HCT116 (cell line): ENCODE measurements at regions not wholly inside any gene's neighbourhood (a gene's known extent, or its start where the extent isn't known, plus 50 kb on each side); places are given as distances from the start of the nearest gene placed in this dataset.

Experiments
- ATAC-seq: fragments of 200-7000 bp; cut with Tn5 transposase; 2 replicates; pipeline ENCODE4 v1.9.1; 2020; ENCODE audit warnings: mild to moderate bottlenecking, moderate library complexity
- BruUV-seq: library from RNA; stranded (reverse); fragments of 400-500 nt; replicated peaks from 2 replicates; lab custom pipeline; 2021; lab: Mats Ljungman, UMichigan
- CTCF ChIA-PET: fragments of 300-600 bp; sonication (Branson Sonifier 250); formaldehyde crosslinking; loops from one replicate; lab custom pipeline; 2021; ENCODE audit warnings: antibody characterized with exemption; lab: Charles Lee
- POLR2A ChIA-PET: fragments of 300-600, 350-600 bp; sonication (Branson Sonifier 250); formaldehyde crosslinking; loops from one replicate; lab custom pipeline; 2021; ENCODE audit warnings: antibody characterized with exemption; lab: Charles Lee
- RAD21 ChIA-PET, 2 experiments: fragments of 300-600 bp; sonication (Branson Sonifier 250); formaldehyde crosslinking; loops; one replicate each; lab custom pipeline; 2023; ENCODE audit warnings: low total read pairs in 2 of 2; ENCODE audit not compliant: uncharacterized antibody in 2 of 2, unreplicated experiment in 2 of 2, low non-redundant PET in 1 of 2; lab: Charles Lee
- DNase-seq: peaks from one replicate; pipeline ENCODE4 v3.0.0-alpha.2; 2010; ENCODE audit warnings: low read depth, low spot score
- H2AFZ ChIP-seq: fragments of 200-600 bp; shearing (Covaris generic), sonication (generic); 2 replicates; pipeline ENCODE4 v1.6.1; 2017; ENCODE audit warnings: low read depth, mixed run types, mixed read lengths, antibody characterized with exemption, low read length; ENCODE audit not compliant: poor library complexity, severe bottlenecking
- H3K27ac ChIP-seq: 2 replicates; pipeline ENCODE4 v1.5.1; 2012; ENCODE audit warnings: low read depth, low read length
- H3K27me3 ChIP-seq: fragments of 200-600 bp; sonication (generic); 2 replicates; pipeline ENCODE4 v1.6.1; 2016; ENCODE audit warnings: mixed run types, low read length, mixed read lengths; ENCODE audit not compliant: insufficient read depth
- H3K36me3 ChIP-seq, 2 experiments: fragments of 200-500 bp in 1 of 2; fragments of 200-600 bp in 1 of 2; sonication (Bioruptor generic) in 1 of 2; sonication (generic) in 1 of 2; 2 replicates each; pipeline versions ENCODE4 v1.5.1 to v1.6.1; 2014 to 2016; ENCODE audit warnings: low read length in 2 of 2, inconsistent platforms in 1 of 2, mixed read lengths in 1 of 2, mixed run types in 1 of 2; ENCODE audit not compliant: insufficient read depth in 2 of 2, control insufficient read depth in 1 of 2
- H3K4me1 ChIP-seq, 2 experiments: fragments of 200-600 bp in 1 of 2; sonication (generic) in 1 of 2; 2 replicates each; pipeline versions ENCODE4 v1.5.1 to v1.6.1; 2012 to 2017; ENCODE audit warnings: low read length in 2 of 2, inconsistent platforms in 1 of 2, mild to moderate bottlenecking in 1 of 2, mixed read lengths in 1 of 2, mixed run types in 1 of 2, moderate library complexity in 1 of 2; ENCODE audit not compliant: insufficient read depth in 2 of 2, control insufficient read depth in 1 of 2
- H3K4me2 ChIP-seq: fragments of 200-600 bp; sonication (generic); 2 replicates; pipeline ENCODE4 v1.6.1; 2017; ENCODE audit warnings: mixed run types, low read length, mixed read lengths
- H3K4me3 ChIP-seq, 2 experiments: fragments of 200-600 bp in 1 of 2; sonication (generic) in 1 of 2; replicated peaks in 1 of 2; 2 replicates each; pipeline ENCODE4 v1.5.1; 2011 to 2016; ENCODE audit warnings: low read length in 2 of 2, control low read depth in 1 of 2, low read depth in 1 of 2, mild to moderate bottlenecking in 1 of 2, mixed read lengths in 1 of 2, mixed run types in 1 of 2
- H3K79me2 ChIP-seq: fragments of 200-600 bp; sonication (generic); 2 replicates; pipeline ENCODE4 v1.6.1; 2017; ENCODE audit warnings: mild to moderate bottlenecking, mixed run types, low read length, moderate library complexity, mixed read lengths; ENCODE audit not compliant: insufficient read depth
- H3K9ac ChIP-seq: fragments of 200-600 bp; sonication (generic); 2 replicates; pipeline ENCODE4 v1.6.1; 2016; ENCODE audit warnings: low read length, mixed read lengths
- H3K9me2 ChIP-seq: fragments of 200-600 bp; sonication (generic), shearing (Covaris generic); 2 replicates; pipeline ENCODE4 v1.6.1; 2017; ENCODE audit warnings: mixed run types, mild to moderate bottlenecking, moderate library complexity; ENCODE audit not compliant: insufficient read depth
- H3K9me3 ChIP-seq, 2 experiments: fragments of 200-500 bp in 1 of 2; fragments of 200-600 bp in 1 of 2; sonication (Bioruptor generic) in 1 of 2; sonication (generic) in 1 of 2; 2 replicates each; pipeline ENCODE4 v1.6.1; 2014 to 2017; ENCODE audit warnings: low read length in 2 of 2, mixed read lengths in 2 of 2, inconsistent platforms in 1 of 2, low read depth in 1 of 2, mild to moderate bottlenecking in 1 of 2, mixed run types in 1 of 2, moderate library complexity in 1 of 2; ENCODE audit not compliant: control insufficient read depth in 1 of 2, insufficient read depth in 1 of 2
- H4K20me1 ChIP-seq: fragments of 200-600 bp; sonication (generic), shearing (Covaris generic); 2 replicates; pipeline ENCODE4 v1.6.1; 2017; ENCODE audit warnings: mixed run types, mild to moderate bottlenecking, moderate library complexity; ENCODE audit not compliant: insufficient read depth
- CEBPB ChIP-seq: IDR thresholded peaks from 2 replicates; pipeline ENCODE4 v1.6.1; 2012; ENCODE audit warnings: low read depth
- ELF1 ChIP-seq: IDR thresholded peaks from 2 replicates; pipeline ENCODE4 v1.6.1; 2012; ENCODE audit warnings: low read depth, borderline replicate concordance
- EZH2 ChIP-seq: fragments of 200-600 bp; sonication (generic); IDR thresholded peaks from 2 replicates; pipeline ENCODE4 v1.6.1; 2017; ENCODE audit warnings: antibody characterized with exemption, mixed run types
- MAX ChIP-seq: IDR thresholded peaks from 2 replicates; pipeline ENCODE4 v1.6.1; 2012
- POLR2AphosphoS5 ChIP-seq: IDR thresholded peaks from 2 replicates; pipeline ENCODE4 v1.6.1; 2011; ENCODE audit warnings: mild to moderate bottlenecking, low read depth, low read length, moderate library complexity
- RAD21 ChIP-seq: IDR thresholded peaks from 2 replicates; pipeline ENCODE4 v1.6.1; 2012; ENCODE audit warnings: low read depth, mild to moderate bottlenecking
- REST ChIP-seq: IDR thresholded peaks from 2 replicates; pipeline ENCODE4 v1.6.1; 2012; ENCODE audit warnings: low read depth
- SIN3A ChIP-seq: IDR thresholded peaks from 2 replicates; pipeline ENCODE4 v1.6.1; 2012; ENCODE audit warnings: low read depth
- SRF ChIP-seq: IDR thresholded peaks from 2 replicates; pipeline ENCODE4 v1.6.1; 2012; ENCODE audit warnings: low read depth
- YY1 ChIP-seq: IDR thresholded peaks from 2 replicates; pipeline ENCODE4 v1.6.1; 2011; ENCODE audit warnings: low read length, low read depth, moderate library complexity, mild to moderate bottlenecking; ENCODE audit not compliant: insufficient replicate concordance; ENCODE audit errors: extremely low read depth
- ZBTB33 ChIP-seq: IDR thresholded peaks from 2 replicates; pipeline ENCODE4 v1.6.1; 2011; ENCODE audit warnings: mild to moderate bottlenecking, low read length, moderate library complexity; ENCODE audit not compliant: insufficient replicate concordance; ENCODE audit errors: extremely low read depth
- ZFX ChIP-seq: fragments of 450-650 bp; IDR thresholded peaks from 2 replicates; pipeline ENCODE4 v1.6.1; 2017
- ZNF274 ChIP-seq: fragments of 200-500 bp; sonication (Bioruptor generic); IDR thresholded peaks from 2 replicates; pipeline ENCODE4 v1.6.1; 2014; ENCODE audit warnings: mild to moderate bottlenecking, low read depth, low read length, inconsistent platforms
- intact Hi-C: fragments of 100-400 bp; cut with micrococcal nuclease; formaldehyde crosslinking; loops from 2 replicates; pipeline ENCODE4 v1.10.0; 2022
- TF ChIP-seq, protein P1 (sequence below), 3 experiments: fragments of 200-600 bp in 1 of 3; sonication (generic) in 1 of 3; IDR thresholded peaks in 2 of 3; conservative IDR thresholded peaks in 1 of 3; 2 replicates each; pipeline ENCODE4 v1.5.1; 2012 to 2017; ENCODE audit warnings: low read depth in 2 of 3, low read length in 2 of 3, antibody characterized with exemption in 1 of 3, borderline replicate concordance in 1 of 3, control low read depth in 1 of 3, mild to moderate bottlenecking in 1 of 3, mixed read lengths in 1 of 3, mixed run types in 1 of 3, moderate library complexity in 1 of 3; ENCODE audit not compliant: insufficient read depth in 1 of 3
- TF ChIP-seq, protein P2 (sequence below): IDR thresholded peaks from 2 replicates; pipeline ENCODE4 v1.6.1; 2012

GRCh38 chr2:128466776-128467175 is 148.1 kb upstream of the HS6ST1 start:
- intact Hi-C loops: no loop called here
- Histone ChIP-seq H3K4me3 (no peak overlapping the region), H4K20me1 (no peaks in the 10 kb centered on the region), H3K9me3 (peaks cover 15% of the 10 kb centered on the region in 2 experiments; a peak in 2 of 4 replicates), H3K9ac (no peak overlapping the region), H3K4me1 (no peaks in the 10 kb centered on the region), H2AFZ (no peak overlapping the region), H3K27me3 (no peaks in the 10 kb centered on the region), H3K79me2 (no peaks in the 10 kb centered on the region), H3K27ac (no peak overlapping the region), H3K4me2 (no peak overlapping the region), H3K36me3 (no peaks in the 10 kb centered on the region), H3K9me2 (no peaks in the 10 kb centered on the region)
- CTCF ChIA-PET: no interaction called here
- ATAC-seq: no peak
- RAD21 ChIA-PET: no interaction called here
- POLR2A ChIA-PET: no interaction called here
- BruUV-seq: no TSS peak
- no peak for DNase-seq
- no peak for TF ChIP-seq MAX
- no peak for TF ChIP-seq SRF
- TF ChIP-seq POLR2AphosphoS5: no peak
- no peak for TF ChIP-seq ELF1
- TF ChIP-seq, protein P1, sequence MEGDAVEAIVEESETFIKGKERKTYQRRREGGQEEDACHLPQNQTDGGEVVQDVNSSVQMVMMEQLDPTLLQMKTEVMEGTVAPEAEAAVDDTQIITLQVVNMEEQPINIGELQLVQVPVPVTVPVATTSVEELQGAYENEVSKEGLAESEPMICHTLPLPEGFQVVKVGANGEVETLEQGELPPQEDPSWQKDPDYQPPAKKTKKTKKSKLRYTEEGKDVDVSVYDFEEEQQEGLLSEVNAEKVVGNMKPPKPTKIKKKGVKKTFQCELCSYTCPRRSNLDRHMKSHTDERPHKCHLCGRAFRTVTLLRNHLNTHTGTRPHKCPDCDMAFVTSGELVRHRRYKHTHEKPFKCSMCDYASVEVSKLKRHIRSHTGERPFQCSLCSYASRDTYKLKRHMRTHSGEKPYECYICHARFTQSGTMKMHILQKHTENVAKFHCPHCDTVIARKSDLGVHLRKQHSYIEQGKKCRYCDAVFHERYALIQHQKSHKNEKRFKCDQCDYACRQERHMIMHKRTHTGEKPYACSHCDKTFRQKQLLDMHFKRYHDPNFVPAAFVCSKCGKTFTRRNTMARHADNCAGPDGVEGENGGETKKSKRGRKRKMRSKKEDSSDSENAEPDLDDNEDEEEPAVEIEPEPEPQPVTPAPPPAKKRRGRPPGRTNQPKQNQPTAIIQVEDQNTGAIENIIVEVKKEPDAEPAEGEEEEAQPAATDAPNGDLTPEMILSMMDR (IDR thresholded peaks at IDR 0.05 in 2 of 3, conservative IDR thresholded peaks at IDR 0.05 in 1 of 3; ENCODE audit: borderline replicate concordance in 1 of 3, insufficient read depth in 1 of 3, low read depth in 2 of 3, low read length in 2 of 3): no peak
- no peak for TF ChIP-seq YY1
- no peak for TF ChIP-seq RAD21
- TF ChIP-seq SIN3A: no peak
- no peak for TF ChIP-seq CEBPB
- no peak for TF ChIP-seq ZFX
- TF ChIP-seq, protein P2, sequence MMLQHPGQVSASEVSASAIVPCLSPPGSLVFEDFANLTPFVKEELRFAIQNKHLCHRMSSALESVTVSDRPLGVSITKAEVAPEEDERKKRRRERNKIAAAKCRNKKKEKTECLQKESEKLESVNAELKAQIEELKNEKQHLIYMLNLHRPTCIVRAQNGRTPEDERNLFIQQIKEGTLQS: no peak
- no peak for TF ChIP-seq REST
- TF ChIP-seq EZH2: no peak
- TF ChIP-seq ZNF274: no peak
- TF ChIP-seq ZBTB33: no peak
